ENCODE measurements at regions not wholly inside any gene's neighbourhood (a gene's known extent, or its start where the extent isn't known, plus 50 kb on each side); places are given as distances from the start of the nearest gene placed in this dataset.

- TF ChIP-seq CTCF (IDR thresholded peaks at IDR 0.05; ENCODE audit: low read depth, low read length) (no peak), MYC (IDR thresholded peaks at IDR 0.05; ENCODE audit: low read depth, low read length) (no peak), POLR2A (IDR thresholded peaks at IDR 0.05; ENCODE audit: extremely low read depth, insufficient read length) (no peak), MAX (IDR thresholded peaks at IDR 0.05; ENCODE audit: low read depth, low read length) (no peak)
These were observed 54.2 kb upstream of the RABGAP1L start for GRCh38 chr1:174105086-174105485.

All from NB4 (cell line).